ENCODE measurements at regions not wholly inside any gene's neighbourhood (a gene's known extent, or its start where the extent isn't known, plus 50 kb on each side); places are given as distances from the start of the nearest gene placed in this dataset.

- H3K4me1 ChIP-seq, result no peaks in the 10 kb centered on the region
- intact Hi-C loops (cut with DNase I; ENCODE audit: low total_unique reads), result no loop called here
- no peaks in the 10 kb centered on the region for H3K27me3 ChIP-seq (replicated peaks in 1 of 7)
- WGBS, 5 donors, result 65 to 85% (median 71%) methylated on average over 2 of the region's 2 CpGs
- H3K9me3 ChIP-seq, result peaks cover 0 to 6% (median 0%) of the 10 kb centered on the region in 8 donors
- H3K4me3 ChIP-seq, result no peak overlapping the region
- no peak for DNase-seq
- TF ChIP-seq POLR2AphosphoS5 (IDR thresholded peaks at IDR 0.05) (no peak), CTCF (IDR thresholded peaks at IDR 0.05 in 8 of 11, conservative IDR thresholded peaks at IDR 0.05 in 3 of 11) (no peak), POLR2A (IDR thresholded peaks at IDR 0.05) (no peak)
- no peak overlapping the region for H3K27ac ChIP-seq
- H3K36me3 ChIP-seq, result no peaks in the 10 kb centered on the region
These were observed 353.0 kb upstream of the TMTC1 start for GRCh38 chr12:30136696-30137095.

GRCh38 chr12:30135776-30136175, 352.0 kb upstream of the TMTC1 start:
- TF ChIP-seq POLR2A (IDR thresholded peaks at IDR 0.05) (no peak), CTCF (IDR thresholded peaks at IDR 0.05 in 8 of 11, conservative IDR thresholded peaks at IDR 0.05 in 3 of 11) (no peak), POLR2AphosphoS5 (IDR thresholded peaks at IDR 0.05) (no peak)
- WGBS, 5 donors, result 74 to 92% (median 89%) methylated on average over 2 of the region's 2 CpGs
- intact Hi-C loops (cut with DNase I; ENCODE audit: low total_unique reads), result no loop called here
- Histone ChIP-seq H3K36me3 (no peaks in the 10 kb centered on the region), H3K4me3 (no peak overlapping the region), H3K4me1 (no peaks in the 10 kb centered on the region), H3K9me3 (peaks cover 0 to 6% (median 0%) of the 10 kb centered on the region in 8 donors), H3K27me3 (replicated peaks in 1 of 7) (no peaks in the 10 kb centered on the region), H3K27ac (no peak overlapping the region)
- DNase-seq, result no peak

- Histone ChIP-seq H3K9me3 (peaks cover 0 to 6% (median 0%) of the 10 kb centered on the region in 8 donors), H3K4me1 (no peaks in the 10 kb centered on the region), H3K4me3 (no peak overlapping the region), H3K27me3 (replicated peaks in 1 of 7) (no peaks in the 10 kb centered on the region), H3K27ac (no peak overlapping the region), H3K36me3 (no peaks in the 10 kb centered on the region)
- no peak for DNase-seq
- no peak for TF ChIP-seq POLR2AphosphoS5 (IDR thresholded peaks at IDR 0.05)
- TF ChIP-seq CTCF (IDR thresholded peaks at IDR 0.05 in 8 of 11, conservative IDR thresholded peaks at IDR 0.05 in 3 of 11), result no peak
- no peak for TF ChIP-seq POLR2A (IDR thresholded peaks at IDR 0.05)
- WGBS, 5 donors, result 81 to 87% (median 85%) methylated on average over 8 of the region's 8 CpGs
- intact Hi-C loops (cut with DNase I; ENCODE audit: low total_unique reads), result no loop called here
These were observed 350.5 kb upstream of the TMTC1 start for GRCh38 chr12:30134229-30134628.

- WGBS, 5 donors, result 64 to 83% (median 70%) methylated on average over 3 of the region's 3 CpGs
- H3K27ac ChIP-seq, result no peak overlapping the region
- TF ChIP-seq POLR2A (IDR thresholded peaks at IDR 0.05), result no peak
- TF ChIP-seq POLR2AphosphoS5 (IDR thresholded peaks at IDR 0.05), result no peak
- no peak for TF ChIP-seq CTCF (IDR thresholded peaks at IDR 0.05 in 8 of 11, conservative IDR thresholded peaks at IDR 0.05 in 3 of 11)
- DNase-seq, result no peak
- H3K9me3 ChIP-seq, result peaks cover 0 to 11% (median 0%) of the 10 kb centered on the region in 8 donors
- no peaks in the 10 kb centered on the region for H3K4me1 ChIP-seq
- H3K36me3 ChIP-seq, result no peaks in the 10 kb centered on the region
- intact Hi-C loops (cut with DNase I; ENCODE audit: low total_unique reads), result no loop called here
- no peak overlapping the region for H3K4me3 ChIP-seq
- H3K27me3 ChIP-seq (replicated peaks in 1 of 7), result no peaks in the 10 kb centered on the region
These were observed 343.2 kb upstream of the TMTC1 start for GRCh38 chr12:30126944-30127343.

Data from spleen (tissue), 11 donors.